ENCODE measurements at regions not wholly inside any gene's neighbourhood (a gene's known extent, or its start where the extent isn't known, plus 50 kb on each side); places are given as distances from the start of the nearest gene placed in this dataset.

DNA sequence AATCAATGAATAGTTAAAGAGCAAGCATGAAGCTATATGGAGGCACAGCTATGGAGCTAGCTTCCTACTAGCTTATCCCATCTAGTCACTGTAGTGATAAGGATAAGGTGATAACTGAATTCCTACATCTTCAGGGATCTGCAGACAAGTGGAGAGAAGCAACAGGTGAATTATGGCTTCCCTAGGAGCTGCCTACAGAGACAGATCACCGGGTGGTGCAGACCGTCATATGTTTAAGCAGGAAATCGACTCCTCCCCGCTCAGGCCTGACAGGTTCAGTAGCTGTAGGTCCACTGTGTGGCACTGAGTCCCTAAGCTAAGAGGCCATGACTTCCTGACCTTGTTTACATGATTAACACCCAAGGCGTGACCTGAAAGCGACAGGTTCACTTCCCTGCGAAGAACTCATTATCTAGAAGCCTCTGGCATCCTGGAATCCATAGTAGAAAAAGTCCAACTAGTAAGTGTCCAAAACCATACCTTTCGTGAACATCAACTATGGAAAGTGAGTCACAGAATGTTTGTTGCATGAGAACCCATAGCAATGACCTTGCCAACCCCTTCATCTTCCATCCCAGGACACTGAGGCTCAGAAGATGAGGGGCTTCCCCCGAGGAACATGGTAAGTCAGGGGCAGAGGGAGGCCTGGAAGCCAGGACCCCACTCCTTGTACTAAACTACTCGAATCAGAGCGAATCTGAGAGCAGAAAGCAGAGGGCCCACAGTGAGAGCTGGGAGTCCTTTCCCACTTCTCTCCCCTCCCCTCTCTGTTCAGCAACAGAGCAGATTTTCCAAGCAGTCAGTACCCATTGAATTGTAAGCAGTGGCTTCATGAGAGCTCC lies 75.4 kb upstream of the CCND2 start:
- peaks cover 0 to 50% (median 0%) of the 10 kb centered on the region in 3 experiments for H3K27me3 ChIP-seq (ENCODE audit: control insufficient read depth in 3 of 3, insufficient read depth in 3 of 3, low read depth in 1 of 3, low read length in 3 of 3)
- no peak overlapping the region for H3K18ac ChIP-seq (ENCODE audit: low read length)
- no peak overlapping the region for H4K8ac ChIP-seq (ENCODE audit: low read depth, low read length)
- peaks cover 0 to 2% of the 10 kb centered on the region in 2 donors for H3K4me1 ChIP-seq (ENCODE audit: control insufficient read depth in 2 of 2, insufficient read depth in 1 of 2, low read depth in 1 of 2, low read length in 2 of 2)
- H3K4me2 ChIP-seq (ENCODE audit: insufficient read depth, low read length, poor library complexity, severe bottlenecking): no peak overlapping the region
- H4K91ac ChIP-seq (ENCODE audit: low read depth, low read length, poor library complexity): no peak overlapping the region
- no peak overlapping the region for H2BK120ac ChIP-seq (ENCODE audit: low read depth, low read length)
- no CpG with 5 or more reads among the region's 11 CpGs for WGBS, 2 donors (ENCODE audit: extremely low coverage in 2 of 2, insufficient read length in 2 of 2, insufficient replicate concordance in 1 of 2)
- H2AFZ ChIP-seq (ENCODE audit: low read length): no peak overlapping the region
- no peak overlapping the region for H2BK15ac ChIP-seq (ENCODE audit: low read length)
- no peak overlapping the region for H3K4ac ChIP-seq (ENCODE audit: low read length)
- DNase-seq (ENCODE audit: low spot score): no peak
- no peaks in the 10 kb centered on the region for H3K79me1 ChIP-seq (ENCODE audit: low read depth, low read length)
- no peak overlapping the region for H3K9ac ChIP-seq (ENCODE audit: low read depth, low read length, poor library complexity)
- no peak overlapping the region for H3K4me3 ChIP-seq (ENCODE audit: low read length in 2 of 2)
- H3K14ac ChIP-seq (ENCODE audit: low read length): no peak overlapping the region
- H3K36me3 ChIP-seq (replicated peaks in 1 of 2; ENCODE audit: control insufficient read depth in 2 of 2, insufficient read depth in 2 of 2, low read length in 2 of 2): no peaks in the 10 kb centered on the region
- H3K9me3 ChIP-seq (replicated peaks in 1 of 2; ENCODE audit: control insufficient read depth in 2 of 2, insufficient read depth in 1 of 2, low read depth in 1 of 2, low read length in 2 of 2): peaks cover 0 to 2% of the 10 kb centered on the region in 2 donors
- H3K23ac ChIP-seq (ENCODE audit: low read depth, low read length, poor library complexity): no peak overlapping the region
- H2BK12ac ChIP-seq (ENCODE audit: low read length): no peak overlapping the region
- no peak overlapping the region for H2BK5ac ChIP-seq (ENCODE audit: low read length)
- H2AK5ac ChIP-seq (ENCODE audit: low read depth, low read length): no peak overlapping the region
- no peak overlapping the region for H3K27ac ChIP-seq (replicated peaks; ENCODE audit: low read length)

DNA sequence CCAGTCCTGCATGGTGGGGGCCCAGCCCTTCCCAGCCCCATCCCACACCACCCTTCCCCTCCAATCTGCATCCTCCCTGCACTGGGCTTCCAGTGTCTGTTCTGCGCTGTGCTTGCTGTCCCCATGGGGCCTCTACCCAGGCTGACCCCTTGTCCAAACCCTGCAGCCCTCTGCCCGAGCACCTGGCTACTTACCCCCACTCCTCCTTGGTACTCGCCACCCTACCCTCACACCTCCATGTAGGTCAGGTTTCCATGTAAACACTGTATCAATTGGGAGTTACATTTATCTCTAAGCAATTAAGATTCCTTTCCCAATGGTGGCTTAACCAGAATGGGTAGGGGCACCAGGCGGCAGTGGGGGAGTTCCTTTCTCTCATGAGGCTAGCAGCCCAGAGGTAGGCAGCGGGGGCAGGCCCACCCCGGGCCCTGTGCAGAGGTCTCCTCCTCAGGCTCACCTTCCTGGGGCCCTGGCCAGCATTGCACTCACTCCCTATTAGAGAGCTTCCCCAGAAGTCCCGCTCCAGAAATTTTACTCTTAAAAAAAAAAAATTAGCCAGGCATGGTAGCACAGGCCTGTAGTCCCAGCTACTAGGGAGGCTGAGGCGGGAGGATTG lies 76.6 kb upstream of the CCND2 start:
- H3K4me3 ChIP-seq (ENCODE audit: low read length in 2 of 2): no peak overlapping the region
- H3K79me1 ChIP-seq (ENCODE audit: low read depth, low read length): no peaks in the 10 kb centered on the region
- no peaks in the 10 kb centered on the region for H3K36me3 ChIP-seq (replicated peaks in 1 of 2; ENCODE audit: control insufficient read depth in 2 of 2, insufficient read depth in 2 of 2, low read length in 2 of 2)
- peak overlapping the region; percentile 59 for H3K23ac ChIP-seq (ENCODE audit: low read depth, low read length, poor library complexity)
- peaks cover 0 to 44% (median 0%) of the 10 kb centered on the region in 3 experiments for H3K27me3 ChIP-seq (ENCODE audit: control insufficient read depth in 3 of 3, insufficient read depth in 3 of 3, low read depth in 1 of 3, low read length in 3 of 3)
- H3K9ac ChIP-seq (ENCODE audit: low read depth, low read length, poor library complexity): no peak overlapping the region
- DNase-seq (ENCODE audit: low spot score): no peak
- H2BK120ac ChIP-seq (ENCODE audit: low read depth, low read length): no peak overlapping the region
- no peak overlapping the region for H3K4ac ChIP-seq (ENCODE audit: low read length)
- no peak overlapping the region for H2AFZ ChIP-seq (ENCODE audit: low read length)
- H2AK5ac ChIP-seq (ENCODE audit: low read depth, low read length): no peak overlapping the region
- H2BK5ac ChIP-seq (ENCODE audit: low read length): no peak overlapping the region
- no peak overlapping the region for H4K91ac ChIP-seq (ENCODE audit: low read depth, low read length, poor library complexity)
- H3K9me3 ChIP-seq (replicated peaks in 1 of 2; ENCODE audit: control insufficient read depth in 2 of 2, insufficient read depth in 1 of 2, low read depth in 1 of 2, low read length in 2 of 2): peaks cover 0 to 2% of the 10 kb centered on the region in 2 donors
- no peak overlapping the region for H3K4me2 ChIP-seq (ENCODE audit: insufficient read depth, low read length, poor library complexity, severe bottlenecking)
- H3K14ac ChIP-seq (ENCODE audit: low read length): no peak overlapping the region
- peak overlapping the region; percentile 81 for H3K18ac ChIP-seq (ENCODE audit: low read length)
- peak overlapping the region; percentile 43 for H2BK15ac ChIP-seq (ENCODE audit: low read length)
- H2BK12ac ChIP-seq (ENCODE audit: low read length): no peak overlapping the region
- no peak overlapping the region for H4K8ac ChIP-seq (ENCODE audit: low read depth, low read length)
- no CpG with 5 or more reads among the region's 8 CpGs for WGBS, 2 donors (ENCODE audit: extremely low coverage in 2 of 2, insufficient read length in 2 of 2, insufficient replicate concordance in 1 of 2)
- H3K4me1 ChIP-seq (ENCODE audit: control insufficient read depth in 2 of 2, insufficient read depth in 1 of 2, low read depth in 1 of 2, low read length in 2 of 2): peaks cover 0 to 2% of the 10 kb centered on the region in 2 donors
- H3K27ac ChIP-seq (replicated peaks; ENCODE audit: low read length): no peak overlapping the region

DNA sequence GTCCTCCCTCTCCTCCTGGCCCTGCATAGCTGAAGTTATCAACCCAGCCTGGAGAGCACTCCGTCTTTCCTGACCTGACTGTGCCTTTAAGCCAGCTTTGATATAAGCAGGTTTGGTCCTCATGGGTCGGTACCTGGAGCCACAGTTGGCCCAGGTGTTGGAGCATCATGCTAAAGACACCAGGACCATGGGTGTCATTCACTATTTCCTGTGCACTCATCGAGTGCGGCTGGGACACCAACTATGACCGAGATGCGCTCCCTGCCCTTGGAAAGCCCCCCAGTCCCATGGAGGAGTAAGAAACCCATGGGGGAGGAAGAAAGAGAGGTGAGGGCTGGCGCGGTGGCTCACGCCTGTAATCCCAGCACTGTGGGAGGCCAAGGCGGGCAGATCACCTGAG lies 78.9 kb upstream of the CCND2 start:
- Histone ChIP-seq H3K18ac (ENCODE audit: low read length) (peak overlapping the region; percentile 6), H3K23ac (ENCODE audit: low read depth, low read length, poor library complexity) (no peak overlapping the region), H2BK5ac (ENCODE audit: low read length) (no peak overlapping the region), H2BK120ac (ENCODE audit: low read depth, low read length) (no peak overlapping the region), H3K14ac (ENCODE audit: low read length) (no peak overlapping the region), H3K9ac (ENCODE audit: low read depth, low read length, poor library complexity) (no peak overlapping the region), H3K9me3 (replicated peaks in 1 of 2; ENCODE audit: control insufficient read depth in 2 of 2, insufficient read depth in 1 of 2, low read depth in 1 of 2, low read length in 2 of 2) (peaks cover 0 to 2% of the 10 kb centered on the region in 2 donors), H2AK5ac (ENCODE audit: low read depth, low read length) (no peak overlapping the region), H3K4me1 (ENCODE audit: control insufficient read depth in 2 of 2, insufficient read depth in 1 of 2, low read depth in 1 of 2, low read length in 2 of 2) (peaks cover 0 to 2% of the 10 kb centered on the region in 2 donors), H3K36me3 (replicated peaks in 1 of 2; ENCODE audit: control insufficient read depth in 2 of 2, insufficient read depth in 2 of 2, low read length in 2 of 2) (no peaks in the 10 kb centered on the region), H2BK15ac (ENCODE audit: low read length) (no peak overlapping the region), H2AFZ (ENCODE audit: low read length) (no peak overlapping the region), H4K8ac (ENCODE audit: low read depth, low read length) (no peak overlapping the region), H3K4me2 (ENCODE audit: insufficient read depth, low read length, poor library complexity, severe bottlenecking) (no peak overlapping the region), H3K4ac (ENCODE audit: low read length) (no peak overlapping the region), H3K27ac (replicated peaks; ENCODE audit: low read length) (no peak overlapping the region), H3K27me3 (ENCODE audit: control insufficient read depth in 3 of 3, insufficient read depth in 3 of 3, low read depth in 1 of 3, low read length in 3 of 3) (peaks cover 0 to 45% (median 0%) of the 10 kb centered on the region in 3 experiments), H4K91ac (ENCODE audit: low read depth, low read length, poor library complexity) (no peak overlapping the region), H3K79me1 (ENCODE audit: low read depth, low read length) (no peaks in the 10 kb centered on the region), H2BK12ac (ENCODE audit: low read length) (no peak overlapping the region), H3K4me3 (ENCODE audit: low read length in 2 of 2) (no peak overlapping the region)
- no CpG with 5 or more reads among the region's 10 CpGs for WGBS, 2 donors (ENCODE audit: extremely low coverage in 2 of 2, insufficient read length in 2 of 2, insufficient replicate concordance in 1 of 2)
- DNase-seq (ENCODE audit: low spot score): no peak

DNA sequence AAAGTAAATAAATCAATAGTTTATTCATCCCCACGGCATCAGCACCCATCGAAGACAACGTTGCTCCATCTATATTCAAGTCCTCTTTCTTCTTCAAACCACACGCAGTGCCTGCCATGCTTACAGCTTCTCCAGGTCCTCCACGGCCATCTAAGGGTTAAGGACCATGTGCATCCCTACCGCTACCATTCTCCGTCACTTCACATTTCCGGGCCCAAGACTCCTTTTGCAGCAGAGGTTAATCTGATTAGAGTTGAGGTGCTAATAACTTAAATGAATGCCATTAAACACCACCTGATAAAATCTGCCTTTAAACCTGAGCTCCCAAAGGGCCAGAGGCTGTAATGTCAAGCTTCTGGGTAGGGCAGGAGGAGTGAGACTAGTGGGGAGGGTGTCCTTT lies 79.7 kb upstream of the CCND2 start:
- no peak overlapping the region for H3K27ac ChIP-seq (replicated peaks; ENCODE audit: low read length)
- no peak overlapping the region for H4K8ac ChIP-seq (ENCODE audit: low read depth, low read length)
- H3K4me1 ChIP-seq (ENCODE audit: control insufficient read depth in 2 of 2, insufficient read depth in 1 of 2, low read depth in 1 of 2, low read length in 2 of 2): peaks cover 0 to 2% of the 10 kb centered on the region in 2 donors
- no peak overlapping the region for H2AFZ ChIP-seq (ENCODE audit: low read length)
- no peak overlapping the region for H3K14ac ChIP-seq (ENCODE audit: low read length)
- H3K4ac ChIP-seq (ENCODE audit: low read length): no peak overlapping the region
- H3K23ac ChIP-seq (ENCODE audit: low read depth, low read length, poor library complexity): no peak overlapping the region
- H3K79me1 ChIP-seq (ENCODE audit: low read depth, low read length): no peaks in the 10 kb centered on the region
- H2AK5ac ChIP-seq (ENCODE audit: low read depth, low read length): no peak overlapping the region
- H2BK5ac ChIP-seq (ENCODE audit: low read length): no peak overlapping the region
- no peak overlapping the region for H3K4me3 ChIP-seq (ENCODE audit: low read length in 2 of 2)
- DNase-seq (ENCODE audit: low spot score): no peak
- no peak overlapping the region for H2BK120ac ChIP-seq (ENCODE audit: low read depth, low read length)
- H3K9me3 ChIP-seq (replicated peaks in 1 of 2; ENCODE audit: control insufficient read depth in 2 of 2, insufficient read depth in 1 of 2, low read depth in 1 of 2, low read length in 2 of 2): peaks cover 0 to 2% of the 10 kb centered on the region in 2 donors
- H2BK12ac ChIP-seq (ENCODE audit: low read length): no peak overlapping the region
- H2BK15ac ChIP-seq (ENCODE audit: low read length): no peak overlapping the region
- H4K91ac ChIP-seq (ENCODE audit: low read depth, low read length, poor library complexity): no peak overlapping the region
- no peak overlapping the region for H3K18ac ChIP-seq (ENCODE audit: low read length)
- no peaks in the 10 kb centered on the region for H3K36me3 ChIP-seq (replicated peaks in 1 of 2; ENCODE audit: control insufficient read depth in 2 of 2, insufficient read depth in 2 of 2, low read length in 2 of 2)
- WGBS, 2 donors (ENCODE audit: extremely low coverage in 2 of 2, insufficient read length in 2 of 2, insufficient replicate concordance in 1 of 2): no CpG with 5 or more reads among the region's 8 CpGs
- H3K4me2 ChIP-seq (ENCODE audit: insufficient read depth, low read length, poor library complexity, severe bottlenecking): no peak overlapping the region
- peaks cover 0 to 46% (median 0%) of the 10 kb centered on the region in 3 experiments for H3K27me3 ChIP-seq (ENCODE audit: control insufficient read depth in 3 of 3, insufficient read depth in 3 of 3, low read depth in 1 of 3, low read length in 3 of 3)
- H3K9ac ChIP-seq (ENCODE audit: low read depth, low read length, poor library complexity): no peak overlapping the region
